ENCODE measurements at regions not wholly inside any gene's neighbourhood (a gene's known extent, or its start where the extent isn't known, plus 50 kb on each side); places are given as distances from the start of the nearest gene placed in this dataset.

GRCh38 chr13:59261928-59262488 is 901.7 kb downstream of the DIAPH3 start:
- H3K4me3 Mint-ChIP-seq = no peak overlapping the region
- intact Hi-C loops (cut with micrococcal nuclease) = no loop called here
- Histone ChIP-seq H3K36me3 (ENCODE audit: control insufficient read depth, insufficient read depth, low read length) (no peaks in the 10 kb centered on the region), H3K9me3 (ENCODE audit: control insufficient read depth, insufficient read depth, low read length) (no peaks in the 10 kb centered on the region), H3K27ac (ENCODE audit: low read length) (no peak overlapping the region), H3K4me3 (ENCODE audit: low read length) (no peak overlapping the region), H3K27me3 (ENCODE audit: control insufficient read depth, insufficient read depth, low read length) (no peaks in the 10 kb centered on the region), H3K4me1 (ENCODE audit: control insufficient read depth, insufficient read depth, low read length) (no peaks in the 10 kb centered on the region)
- ATAC-seq (no peak), DNase-seq (no peak)
- no peaks in the 10 kb centered on the region for H3K4me1 Mint-ChIP-seq
- H3K27me3 Mint-ChIP-seq (ENCODE audit: low read depth in 2 of 2) = no peaks in the 10 kb centered on the region
- 93% methylated on average over 3 of the region's 4 CpGs for WGBS (ENCODE audit: insufficient coverage)
- H3K36me3 Mint-ChIP-seq = no peaks in the 10 kb centered on the region
- TF ChIP-seq, protein P1, sequence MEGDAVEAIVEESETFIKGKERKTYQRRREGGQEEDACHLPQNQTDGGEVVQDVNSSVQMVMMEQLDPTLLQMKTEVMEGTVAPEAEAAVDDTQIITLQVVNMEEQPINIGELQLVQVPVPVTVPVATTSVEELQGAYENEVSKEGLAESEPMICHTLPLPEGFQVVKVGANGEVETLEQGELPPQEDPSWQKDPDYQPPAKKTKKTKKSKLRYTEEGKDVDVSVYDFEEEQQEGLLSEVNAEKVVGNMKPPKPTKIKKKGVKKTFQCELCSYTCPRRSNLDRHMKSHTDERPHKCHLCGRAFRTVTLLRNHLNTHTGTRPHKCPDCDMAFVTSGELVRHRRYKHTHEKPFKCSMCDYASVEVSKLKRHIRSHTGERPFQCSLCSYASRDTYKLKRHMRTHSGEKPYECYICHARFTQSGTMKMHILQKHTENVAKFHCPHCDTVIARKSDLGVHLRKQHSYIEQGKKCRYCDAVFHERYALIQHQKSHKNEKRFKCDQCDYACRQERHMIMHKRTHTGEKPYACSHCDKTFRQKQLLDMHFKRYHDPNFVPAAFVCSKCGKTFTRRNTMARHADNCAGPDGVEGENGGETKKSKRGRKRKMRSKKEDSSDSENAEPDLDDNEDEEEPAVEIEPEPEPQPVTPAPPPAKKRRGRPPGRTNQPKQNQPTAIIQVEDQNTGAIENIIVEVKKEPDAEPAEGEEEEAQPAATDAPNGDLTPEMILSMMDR (IDR thresholded peaks at IDR 0.05) = no peak
- peaks cover 5 to 10% of the 10 kb centered on the region in 2 donors for H3K9me3 Mint-ChIP-seq
- H3K27ac Mint-ChIP-seq = no peak overlapping the region

DNA sequence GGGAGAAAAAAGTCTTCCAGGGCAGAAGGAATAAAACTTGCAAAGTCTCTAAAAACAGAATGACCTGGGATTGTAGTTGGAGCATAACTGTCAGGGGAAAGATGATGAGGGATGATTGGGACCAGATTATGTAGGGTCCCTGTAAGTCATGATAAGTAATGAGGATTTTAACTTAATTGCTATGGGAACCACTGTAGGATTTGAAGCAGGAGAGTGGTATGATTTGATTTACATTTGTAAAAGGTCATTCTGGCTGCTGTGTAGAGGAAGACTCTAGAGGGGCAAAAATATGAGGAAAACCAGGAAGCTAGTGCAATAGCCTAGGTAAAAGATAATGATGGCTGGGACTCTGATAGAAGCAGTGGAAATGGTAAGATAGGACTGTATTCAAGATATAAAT is 900.2 kb downstream of the DIAPH3 start:
- Histone ChIP-seq H3K4me1 (ENCODE audit: control insufficient read depth, insufficient read depth, low read length) (no peaks in the 10 kb centered on the region), H3K36me3 (ENCODE audit: control insufficient read depth, insufficient read depth, low read length) (no peaks in the 10 kb centered on the region), H3K9me3 (ENCODE audit: control insufficient read depth, insufficient read depth, low read length) (no peaks in the 10 kb centered on the region), H3K27me3 (ENCODE audit: control insufficient read depth, insufficient read depth, low read length) (no peaks in the 10 kb centered on the region), H3K27ac (ENCODE audit: low read length) (no peak overlapping the region), H3K4me3 (ENCODE audit: low read length) (no peak overlapping the region)
- DNase-seq = no peak
- Mint-ChIP-seq H3K36me3 (no peaks in the 10 kb centered on the region), H3K27ac (no peak overlapping the region), H3K9me3 (peaks cover 3 to 10% of the 10 kb centered on the region in 2 donors), H3K4me1 (no peaks in the 10 kb centered on the region), H3K27me3 (ENCODE audit: low read depth in 2 of 2) (no peaks in the 10 kb centered on the region), H3K4me3 (no peak overlapping the region)
- ATAC-seq = no peak
- TF ChIP-seq, protein P1 (IDR thresholded peaks at IDR 0.05) = no peak
- intact Hi-C loops (cut with micrococcal nuclease) = no loop called here

DNA sequence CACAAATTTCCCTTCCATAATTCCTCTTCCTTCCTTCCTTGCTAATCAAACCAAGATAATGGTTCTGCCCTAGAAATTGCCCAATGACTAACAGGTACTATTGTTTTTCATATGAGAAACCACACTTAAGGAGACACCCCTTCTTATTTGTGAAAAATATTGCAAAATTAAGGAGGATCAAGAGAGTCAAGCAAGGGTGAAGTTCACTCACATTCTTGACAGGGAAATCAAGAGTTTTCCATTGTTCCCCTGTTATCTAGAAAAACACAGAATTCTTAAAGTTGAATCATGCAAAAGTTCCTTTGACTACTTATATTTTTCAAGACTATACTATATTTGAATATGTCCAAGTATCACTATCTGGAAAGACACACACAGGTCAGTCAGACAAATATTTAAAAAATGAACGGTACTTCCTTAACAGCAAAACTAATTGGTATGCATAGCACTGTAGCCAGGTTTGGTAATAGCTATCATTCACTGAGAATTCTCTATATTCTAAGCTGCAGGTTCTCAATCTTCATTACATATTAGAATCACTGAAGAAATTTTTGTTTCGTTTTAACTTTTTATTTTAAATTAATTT is 897.2 kb downstream of the DIAPH3 start:
- H3K4me1 Mint-ChIP-seq = no peaks in the 10 kb centered on the region
- intact Hi-C loops (cut with micrococcal nuclease) = no loop called here
- TF ChIP-seq, protein P1 (IDR thresholded peaks at IDR 0.05) = no peak
- Histone ChIP-seq H3K9me3 (ENCODE audit: control insufficient read depth, insufficient read depth, low read length) (no peaks in the 10 kb centered on the region), H3K27me3 (ENCODE audit: control insufficient read depth, insufficient read depth, low read length) (no peaks in the 10 kb centered on the region), H3K27ac (ENCODE audit: low read length) (no peak overlapping the region), H3K4me1 (ENCODE audit: control insufficient read depth, insufficient read depth, low read length) (no peaks in the 10 kb centered on the region), H3K36me3 (ENCODE audit: control insufficient read depth, insufficient read depth, low read length) (no peaks in the 10 kb centered on the region), H3K4me3 (ENCODE audit: low read length) (no peak overlapping the region)
- H3K36me3 Mint-ChIP-seq = no peaks in the 10 kb centered on the region
- DNase-seq (no peak), ATAC-seq (no peak)
- no peak overlapping the region for H3K4me3 Mint-ChIP-seq
- H3K27ac Mint-ChIP-seq = no peak overlapping the region
- H3K9me3 Mint-ChIP-seq = peaks cover 9% of the 10 kb centered on the region in 2 donors
- 83% methylated on average over 1 of the region's 2 CpGs for WGBS (ENCODE audit: insufficient coverage)
- no peaks in the 10 kb centered on the region for H3K27me3 Mint-ChIP-seq (ENCODE audit: low read depth in 2 of 2)

GRCh38 chr13:59269476-59269875 is 894.3 kb downstream of the DIAPH3 start:
- 80% methylated on average over 2 of the region's 2 CpGs for WGBS (ENCODE audit: insufficient coverage)
- ATAC-seq (no peak), DNase-seq (no peak)
- Histone ChIP-seq H3K4me3 (ENCODE audit: low read length) (no peak overlapping the region), H3K27ac (ENCODE audit: low read length) (no peak overlapping the region), H3K27me3 (ENCODE audit: control insufficient read depth, insufficient read depth, low read length) (no peaks in the 10 kb centered on the region), H3K4me1 (ENCODE audit: control insufficient read depth, insufficient read depth, low read length) (no peaks in the 10 kb centered on the region), H3K36me3 (ENCODE audit: control insufficient read depth, insufficient read depth, low read length) (no peaks in the 10 kb centered on the region), H3K9me3 (ENCODE audit: control insufficient read depth, insufficient read depth, low read length) (no peaks in the 10 kb centered on the region)
- no peaks in the 10 kb centered on the region for H3K36me3 Mint-ChIP-seq
- no peaks in the 10 kb centered on the region for H3K27me3 Mint-ChIP-seq (ENCODE audit: low read depth in 2 of 2)
- H3K9me3 Mint-ChIP-seq = peaks cover 8 to 9% of the 10 kb centered on the region in 2 donors
- intact Hi-C loops (cut with micrococcal nuclease) = no loop called here
- TF ChIP-seq, protein P1 (IDR thresholded peaks at IDR 0.05) = no peak
- H3K27ac Mint-ChIP-seq = no peak overlapping the region
- H3K4me3 Mint-ChIP-seq = no peak overlapping the region
- no peaks in the 10 kb centered on the region for H3K4me1 Mint-ChIP-seq
